DOHH2 (cell line): ENCODE measurements at regions not wholly inside any gene's neighbourhood (a gene's known extent, or its start where the extent isn't known, plus 50 kb on each side); places are given as distances from the start of the nearest gene placed in this dataset.

Experiments
- H3F3A ChIP-seq: fragments of 200-600 bp; sonication (generic), shearing (Covaris generic); 2 replicates; pipeline ENCODE4 v1.6.0; 2016; ENCODE audit warnings: antibody characterized with exemption, mild to moderate bottlenecking; ENCODE audit not compliant: control insufficient read depth, insufficient read depth
- H3K27ac ChIP-seq: fragments of 200-600 bp; sonication (generic); 2 replicates; pipeline ENCODE4 v1.5.1; 2014; ENCODE audit warnings: low read depth, mild to moderate bottlenecking, low read length, moderate library complexity
- H3K27me3 ChIP-seq: fragments of 200-600 bp; sonication (generic); 2 replicates; pipeline ENCODE4 v1.6.1; 2014; ENCODE audit warnings: mild to moderate bottlenecking, low read length, mixed read lengths; ENCODE audit not compliant: control insufficient read depth
- H3K36me3 ChIP-seq: fragments of 200-600 bp; sonication (generic); 2 replicates; pipeline ENCODE4 v1.6.1; 2014; ENCODE audit warnings: mild to moderate bottlenecking, low read length, moderate library complexity, mixed read lengths; ENCODE audit not compliant: control insufficient read depth
- H3K4me1 ChIP-seq: fragments of 200-600 bp; sonication (generic); 2 replicates; pipeline ENCODE4 v1.6.1; 2014; ENCODE audit warnings: mild to moderate bottlenecking, low read length, mixed read lengths; ENCODE audit not compliant: control insufficient read depth
- H3K4me2 ChIP-seq: fragments of 200-600 bp; sonication (generic); 2 replicates; pipeline ENCODE4 v1.6.0; 2014; ENCODE audit warnings: mild to moderate bottlenecking, low read length, moderate library complexity
- H3K4me3 ChIP-seq: fragments of 200-600 bp; sonication (generic); 2 replicates; pipeline ENCODE4 v1.5.1; 2014; ENCODE audit warnings: mild to moderate bottlenecking, low read length, mixed read lengths
- H3K79me2 ChIP-seq: fragments of 200-600 bp; sonication (generic); 2 replicates; pipeline ENCODE4 v1.6.1; 2014; ENCODE audit warnings: mild to moderate bottlenecking, low read length, mixed read lengths; ENCODE audit not compliant: control insufficient read depth
- H3K9me2 ChIP-seq: fragments of 200-600 bp; sonication (generic); replicated peaks from 2 replicates; pipeline ENCODE4 v1.6.1; 2014; ENCODE audit warnings: mild to moderate bottlenecking, low read length, mixed read lengths; ENCODE audit not compliant: control insufficient read depth
- H3K9me3 ChIP-seq: fragments of 200-600 bp; sonication (generic); 2 replicates; pipeline ENCODE4 v1.6.1; 2014; ENCODE audit warnings: antibody characterized with exemption, low read length, mixed read lengths; ENCODE audit not compliant: control insufficient read depth, insufficient read depth
- H4K20me1 ChIP-seq: fragments of 200-600 bp; sonication (generic); 2 replicates; pipeline ENCODE4 v1.6.0; 2014; ENCODE audit warnings: low read depth, mild to moderate bottlenecking, antibody characterized with exemption, low read length, moderate library complexity; ENCODE audit not compliant: control insufficient read depth, insufficient read depth
- EZH2phosphoT487 ChIP-seq: fragments of 200-600 bp; sonication (generic); IDR thresholded peaks from 2 replicates; pipeline ENCODE4 v1.6.1; 2017; ENCODE audit warnings: borderline replicate concordance, mild to moderate bottlenecking, antibody characterized with exemption, low read length, moderate library complexity, mixed read lengths
- TF ChIP-seq, protein P1 (sequence below): fragments of 200-600 bp; sonication (generic); IDR thresholded peaks from one replicate; pipeline ENCODE4 v1.5.1; 2014; ENCODE audit warnings: antibody characterized with exemption, mild to moderate bottlenecking, low read depth, low read length; ENCODE audit not compliant: poor library complexity, severe bottlenecking

DNA sequence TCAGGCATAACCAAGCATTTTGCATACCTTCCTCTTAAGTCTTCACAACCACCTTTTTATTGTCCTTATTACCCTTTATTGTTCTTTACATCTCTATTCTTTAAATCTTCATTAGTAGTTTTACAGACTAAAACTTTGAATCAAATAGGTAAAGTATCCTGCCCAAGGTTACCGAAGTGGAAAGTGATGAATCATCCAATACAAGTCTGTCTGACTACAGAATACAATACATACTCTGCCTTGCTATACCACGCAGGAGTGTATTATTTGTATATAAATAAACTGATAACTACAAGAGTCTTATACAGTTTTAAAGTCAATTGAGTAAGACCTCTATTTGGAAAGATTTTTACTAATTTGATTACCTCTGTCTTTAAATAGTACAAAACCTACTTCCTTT lies 196.0 kb downstream of the ZEB2 start:
- H3K79me2 ChIP-seq = peaks cover 98% of the 10 kb centered on the region
- H3K9me2 ChIP-seq = no peaks in the 10 kb centered on the region
- no peaks in the 10 kb centered on the region for H4K20me1 ChIP-seq
- H3K27me3 ChIP-seq = no peaks in the 10 kb centered on the region
- TF ChIP-seq EZH2phosphoT487 = no peak
- TF ChIP-seq, protein P1, sequence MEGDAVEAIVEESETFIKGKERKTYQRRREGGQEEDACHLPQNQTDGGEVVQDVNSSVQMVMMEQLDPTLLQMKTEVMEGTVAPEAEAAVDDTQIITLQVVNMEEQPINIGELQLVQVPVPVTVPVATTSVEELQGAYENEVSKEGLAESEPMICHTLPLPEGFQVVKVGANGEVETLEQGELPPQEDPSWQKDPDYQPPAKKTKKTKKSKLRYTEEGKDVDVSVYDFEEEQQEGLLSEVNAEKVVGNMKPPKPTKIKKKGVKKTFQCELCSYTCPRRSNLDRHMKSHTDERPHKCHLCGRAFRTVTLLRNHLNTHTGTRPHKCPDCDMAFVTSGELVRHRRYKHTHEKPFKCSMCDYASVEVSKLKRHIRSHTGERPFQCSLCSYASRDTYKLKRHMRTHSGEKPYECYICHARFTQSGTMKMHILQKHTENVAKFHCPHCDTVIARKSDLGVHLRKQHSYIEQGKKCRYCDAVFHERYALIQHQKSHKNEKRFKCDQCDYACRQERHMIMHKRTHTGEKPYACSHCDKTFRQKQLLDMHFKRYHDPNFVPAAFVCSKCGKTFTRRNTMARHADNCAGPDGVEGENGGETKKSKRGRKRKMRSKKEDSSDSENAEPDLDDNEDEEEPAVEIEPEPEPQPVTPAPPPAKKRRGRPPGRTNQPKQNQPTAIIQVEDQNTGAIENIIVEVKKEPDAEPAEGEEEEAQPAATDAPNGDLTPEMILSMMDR = no peak
- peak overlapping the region; percentile 86 for H3K4me2 ChIP-seq
- peaks cover 11% of the 10 kb centered on the region for H3F3A ChIP-seq
- H3K27ac ChIP-seq = peak overlapping the region; percentile 80
- peaks cover 36% of the 10 kb centered on the region for H3K36me3 ChIP-seq
- H3K4me3 ChIP-seq = peak overlapping the region; percentile 68
- H3K4me1 ChIP-seq = peaks cover 74% of the 10 kb centered on the region
- peaks cover 14% of the 10 kb centered on the region for H3K9me3 ChIP-seq

DNA sequence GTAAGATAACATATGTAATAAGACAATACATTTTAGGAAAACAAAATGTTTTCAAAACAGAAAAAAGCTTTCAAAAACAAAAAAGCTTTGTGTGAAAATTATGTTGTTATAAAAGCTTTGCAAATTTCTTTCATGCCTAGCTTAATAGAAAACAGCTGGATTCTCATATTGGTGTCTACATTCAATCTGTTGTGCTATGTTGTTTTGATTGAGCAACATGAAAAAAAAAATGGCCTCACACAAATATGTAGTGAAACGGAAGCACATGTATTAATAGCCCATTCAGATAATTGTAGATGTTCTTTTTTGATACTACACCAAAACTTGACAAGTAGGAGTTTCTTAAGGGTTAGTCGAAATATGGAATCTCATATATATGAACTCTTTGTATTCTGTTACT lies 197.5 kb downstream of the ZEB2 start:
- Histone ChIP-seq H3K27me3 (no peaks in the 10 kb centered on the region), H3K4me2 (peak overlapping the region; percentile 16; the same call in 1 of the 2 replicates), H3K27ac (no peak overlapping the region), H3K9me2 (no peaks in the 10 kb centered on the region), H3K4me3 (0 out of 2 replicates have a peak overlapping the region, but pooled peaks have one; percentile 8), H4K20me1 (no peaks in the 10 kb centered on the region), H3K4me1 (peaks cover 63% of the 10 kb centered on the region), H3F3A (peaks cover 14% of the 10 kb centered on the region), H3K9me3 (peaks cover 14% of the 10 kb centered on the region), H3K79me2 (peaks cover 98% of the 10 kb centered on the region), H3K36me3 (peaks cover 32% of the 10 kb centered on the region)
- TF ChIP-seq, protein P1 = no peak
- no peak for TF ChIP-seq EZH2phosphoT487

- no peak overlapping the region for H3K4me2 ChIP-seq
- H3K9me2 ChIP-seq = no peaks in the 10 kb centered on the region
- H3K4me1 ChIP-seq = peaks cover 44% of the 10 kb centered on the region
- no peak overlapping the region for H3K27ac ChIP-seq
- no peak overlapping the region for H3K4me3 ChIP-seq
- H3K79me2 ChIP-seq = peaks cover 93% of the 10 kb centered on the region
- H4K20me1 ChIP-seq = no peaks in the 10 kb centered on the region
- H3K27me3 ChIP-seq = no peaks in the 10 kb centered on the region
- H3K36me3 ChIP-seq = peaks cover 37% of the 10 kb centered on the region
- TF ChIP-seq, protein P1 = no peak
- no peak for TF ChIP-seq EZH2phosphoT487
- peaks cover 14% of the 10 kb centered on the region for H3K9me3 ChIP-seq
- H3F3A ChIP-seq = peaks cover 14% of the 10 kb centered on the region
These were observed 199.4 kb downstream of the ZEB2 start for GRCh38 chr2:144320491-144320890.
